Rectal smooth muscle tissue (tissue), 1 donor: ENCODE measurements at regions not wholly inside any gene's neighbourhood (a gene's known extent, or its start where the extent isn't known, plus 50 kb on each side); places are given as distances from the start of the nearest gene placed in this dataset.
"Not testable (repeated sequence)": the region's sequence is repeated elsewhere in the genome, so short reads cannot be mapped to it uniquely, and the experiment has no call there.

ENCODE experiments used
- H3K27ac ChIP-seq: one replicate; pipeline ENCODE4 v1.7.0; 2013; ENCODE audit warnings: low read depth, low read length, inconsistent platforms
- H3K27me3 ChIP-seq: one replicate; pipeline ENCODE4 v1.7.0; 2013; ENCODE audit warnings: low read length; ENCODE audit not compliant: control insufficient read depth, insufficient read depth
- H3K36me3 ChIP-seq: one replicate; pipeline ENCODE4 v1.7.0; 2013; ENCODE audit warnings: low read length; ENCODE audit not compliant: control insufficient read depth, insufficient read depth
- H3K4me1 ChIP-seq: one replicate; pipeline ENCODE4 v1.7.0; 2013; ENCODE audit warnings: low read length; ENCODE audit not compliant: control insufficient read depth, insufficient read depth
- H3K4me3 ChIP-seq: one replicate; pipeline ENCODE4 v1.7.0; 2013; ENCODE audit warnings: low read length
- H3K9ac ChIP-seq: one replicate; pipeline ENCODE4 v1.7.0; 2013; ENCODE audit warnings: low read length

DNA sequence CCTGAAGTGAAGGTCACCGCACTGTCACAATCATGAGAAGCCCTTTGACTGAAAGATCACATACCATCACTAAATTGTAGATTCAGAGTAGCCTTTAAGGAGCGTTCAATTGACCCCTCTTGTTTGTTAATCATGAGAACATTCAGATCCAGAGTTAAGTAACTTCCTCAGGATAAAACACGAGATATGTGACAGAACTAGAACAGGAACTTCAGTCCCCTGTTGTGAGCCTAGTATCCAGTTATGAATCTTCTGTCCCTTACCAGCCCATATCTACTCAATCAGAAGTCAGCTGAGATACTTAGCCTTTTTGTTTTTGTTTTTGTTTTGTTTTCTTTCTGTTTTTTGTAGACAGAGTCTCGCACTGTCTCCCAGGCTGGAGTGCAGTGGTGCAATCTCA is 547.3 kb downstream of the DTWD2 start:
- H3K36me3 ChIP-seq, result no peaks in the 10 kb centered on the region
- H3K27me3 ChIP-seq, result no peaks in the 10 kb centered on the region
- H3K27ac ChIP-seq, result no peak overlapping the region
- H3K4me3 ChIP-seq, result no peak overlapping the region
- H3K4me1 ChIP-seq, result no peaks in the 10 kb centered on the region
- no peak overlapping the region for H3K9ac ChIP-seq

DNA sequence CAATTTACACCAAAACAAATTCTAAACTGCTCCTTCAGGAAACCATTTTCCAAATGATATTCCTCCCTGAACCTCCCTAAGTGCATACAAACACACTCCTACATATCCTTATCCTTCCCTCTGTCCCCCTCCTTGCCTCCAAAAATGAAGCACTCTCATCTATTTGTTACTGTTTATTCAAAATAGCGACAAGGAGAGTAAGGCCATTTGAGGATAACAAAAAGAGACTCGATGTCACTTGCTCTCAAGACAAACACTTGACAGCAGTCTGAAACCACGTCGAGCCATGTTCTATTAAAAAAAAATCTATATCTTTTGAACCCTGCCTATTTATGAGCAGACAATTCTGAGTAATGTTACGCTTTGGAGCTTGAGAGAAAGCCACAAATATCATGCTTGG is 547.9 kb downstream of the DTWD2 start:
- Histone ChIP-seq H3K9ac (no peak overlapping the region), H3K4me3 (no peak overlapping the region), H3K36me3 (no peaks in the 10 kb centered on the region), H3K27me3 (no peaks in the 10 kb centered on the region), H3K27ac (no peak overlapping the region), H3K4me1 (no peaks in the 10 kb centered on the region)

DNA sequence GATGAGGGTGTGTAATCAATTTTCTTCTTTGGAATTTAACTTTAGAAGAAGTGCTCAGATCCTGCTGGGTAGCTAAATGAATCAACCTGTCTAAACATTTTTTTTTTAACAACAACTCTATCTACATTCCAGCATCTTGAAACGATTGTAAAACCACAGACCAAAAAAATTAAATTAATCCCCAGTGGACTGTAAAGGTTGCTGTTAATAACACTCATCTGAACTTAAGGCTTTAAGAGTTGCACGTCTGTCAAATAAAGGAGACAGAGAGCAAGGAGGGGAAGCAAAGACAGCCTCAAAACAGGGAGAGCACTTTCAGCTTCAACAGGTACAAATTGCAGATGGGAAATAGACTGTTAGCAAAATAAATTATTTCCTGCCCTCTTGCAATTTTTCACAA is 548.5 kb downstream of the DTWD2 start:
- H3K27ac ChIP-seq, result no peak overlapping the region

DNA sequence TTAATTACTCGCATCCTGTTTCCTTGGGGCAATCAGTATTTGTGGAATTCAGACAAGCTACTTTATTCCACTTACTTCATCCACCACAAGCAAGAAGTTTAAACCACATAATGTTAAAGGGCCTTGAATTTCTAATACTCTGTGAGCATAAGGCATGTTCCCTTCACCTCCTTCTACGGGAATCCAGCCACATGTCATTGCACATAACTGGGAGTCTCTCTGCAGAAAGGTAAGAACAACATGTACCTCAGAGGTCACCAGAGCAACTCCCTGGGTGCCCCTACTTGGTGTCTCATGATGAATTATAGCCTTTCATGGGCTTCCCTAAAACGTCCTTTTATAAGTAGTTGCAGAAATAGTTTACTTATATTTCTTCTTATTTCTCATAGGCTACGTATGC is 553.2 kb downstream of the DTWD2 start:
- Histone ChIP-seq H3K27me3 (no peaks in the 10 kb centered on the region), H3K9ac (no peak overlapping the region), H3K27ac (no peak overlapping the region), H3K36me3 (no peaks in the 10 kb centered on the region), H3K4me3 (no peak overlapping the region), H3K4me1 (no peaks in the 10 kb centered on the region)

More for the DNA sequence above, 548.5 kb downstream of the DTWD2 start:
- Histone ChIP-seq H3K36me3 (no peaks in the 10 kb centered on the region), H3K4me1 (no peaks in the 10 kb centered on the region), H3K9ac (no peak overlapping the region), H3K4me3 (no peak overlapping the region), H3K27me3 (no peaks in the 10 kb centered on the region)

DNA sequence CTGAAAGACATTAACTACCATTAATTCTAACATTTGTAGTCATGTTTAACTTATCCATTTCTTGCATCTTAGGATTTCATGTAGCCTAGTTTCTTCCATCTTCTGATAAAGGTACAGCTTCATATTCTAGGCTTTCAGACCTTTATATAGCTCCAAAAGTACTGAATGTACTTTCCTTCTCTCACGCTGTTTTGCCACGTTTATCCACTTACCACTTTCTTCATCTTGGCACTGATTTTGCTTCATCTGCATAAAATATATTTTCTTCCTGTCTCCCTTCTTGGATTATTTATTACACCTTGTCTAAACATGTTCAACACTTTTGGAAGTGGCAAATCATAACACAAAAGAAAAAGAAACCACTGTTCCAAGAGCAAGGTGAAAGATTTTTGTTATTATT is 553.8 kb downstream of the DTWD2 start:
- no peaks in the 10 kb centered on the region for H3K36me3 ChIP-seq

DNA sequence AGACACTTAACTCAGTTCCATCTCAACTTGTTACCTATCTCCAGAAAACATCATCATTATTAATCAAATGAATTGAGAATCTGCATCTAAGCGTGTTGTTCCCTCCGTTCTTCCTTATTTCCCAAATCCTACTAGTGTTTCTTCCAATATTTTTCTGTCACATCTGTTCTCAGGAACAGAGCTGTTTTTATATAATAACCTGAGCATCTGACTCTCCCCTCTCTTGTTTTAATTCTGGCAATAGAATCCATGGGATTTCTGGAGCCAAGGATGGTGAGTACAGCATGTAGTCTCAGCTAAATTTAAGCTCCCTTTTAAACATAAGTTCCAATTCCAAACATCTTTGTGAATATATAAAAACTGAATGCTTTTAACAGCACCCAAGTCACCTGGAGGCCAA is 558.3 kb downstream of the DTWD2 start:
- no peak overlapping the region for H3K4me3 ChIP-seq
- H3K27me3 ChIP-seq, result no peaks in the 10 kb centered on the region
- H3K27ac ChIP-seq, result no peak overlapping the region
- no peaks in the 10 kb centered on the region for H3K36me3 ChIP-seq
- H3K9ac ChIP-seq, result no peak overlapping the region
- H3K4me1 ChIP-seq, result no peaks in the 10 kb centered on the region

More for the DNA sequence above, 553.8 kb downstream of the DTWD2 start:
- H3K4me1 ChIP-seq, result no peaks in the 10 kb centered on the region
- H3K27ac ChIP-seq, result no peak overlapping the region
- H3K9ac ChIP-seq, result no peak overlapping the region
- no peak overlapping the region for H3K4me3 ChIP-seq
- H3K27me3 ChIP-seq, result no peaks in the 10 kb centered on the region

DNA sequence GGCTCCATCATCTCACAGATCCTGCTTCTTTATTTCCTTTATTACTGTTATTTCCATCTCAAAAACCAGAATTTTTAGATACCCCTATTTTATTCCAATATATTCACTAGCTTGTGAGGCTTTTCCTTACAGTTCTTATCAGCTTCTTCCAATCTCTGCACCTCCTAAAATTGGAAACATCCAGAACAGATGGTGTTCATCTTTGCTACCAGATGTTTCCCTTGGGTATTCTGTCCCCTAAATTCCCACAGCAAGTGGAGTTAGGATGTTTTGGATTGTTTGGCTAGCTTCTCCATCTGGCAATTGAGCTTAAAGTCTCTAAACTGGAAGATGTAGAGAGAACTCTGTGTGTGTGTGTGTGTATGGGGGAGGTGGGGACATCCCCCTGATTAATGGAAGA is 580.4 kb downstream of the DTWD2 start:
- Histone ChIP-seq H3K4me1 (no peaks in the 10 kb centered on the region), H3K27ac (no peak overlapping the region), H3K27me3 (no peaks in the 10 kb centered on the region), H3K9ac (no peak overlapping the region), H3K36me3 (no peaks in the 10 kb centered on the region), H3K4me3 (no peak overlapping the region)

DNA sequence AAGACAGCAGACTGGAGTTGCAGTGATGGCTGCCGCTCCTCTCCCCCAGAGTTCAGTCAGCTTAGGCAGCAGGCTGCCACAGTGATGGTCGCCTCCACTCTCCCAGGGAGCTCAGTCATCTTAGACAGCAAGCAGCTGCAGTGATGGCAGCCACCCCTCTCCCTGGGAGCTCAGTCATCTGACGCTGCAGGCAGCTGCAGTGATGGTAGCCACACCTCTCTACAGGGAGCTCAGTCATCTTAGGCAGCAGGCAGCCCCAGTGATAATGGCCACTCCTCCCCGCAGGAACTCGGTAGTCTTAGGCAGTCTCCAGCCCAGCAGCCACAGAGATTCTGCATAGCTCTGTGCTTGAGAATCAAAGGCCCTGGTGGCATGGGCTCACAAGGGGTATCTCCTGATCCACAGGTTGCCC is 582.7 kb downstream of the DTWD2 start:
- no peaks in the 10 kb centered on the region for H3K36me3 ChIP-seq

DNA sequence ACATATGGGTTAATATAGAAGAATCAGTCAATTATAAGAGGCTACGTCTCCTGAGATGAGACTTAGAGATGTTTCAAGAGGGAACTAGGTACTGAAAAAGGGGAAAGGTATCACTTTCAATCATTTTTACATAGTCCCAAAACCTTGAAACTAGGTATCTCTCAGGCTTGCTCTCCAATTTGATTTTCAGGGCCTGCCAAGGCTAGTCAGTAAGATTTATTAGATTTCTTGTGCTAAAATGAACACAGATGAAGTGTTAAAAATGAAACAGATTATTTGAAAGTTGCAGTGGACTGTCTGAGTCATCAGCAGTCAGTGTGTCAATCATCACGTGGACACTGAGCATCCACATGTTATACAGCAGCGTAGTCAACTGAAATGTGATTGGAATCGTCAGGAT is 591.1 kb downstream of the DTWD2 start:
- H3K27ac ChIP-seq, result no peak overlapping the region
- no peak overlapping the region for H3K4me3 ChIP-seq
- no peaks in the 10 kb centered on the region for H3K36me3 ChIP-seq
- no peaks in the 10 kb centered on the region for H3K27me3 ChIP-seq
- no peaks in the 10 kb centered on the region for H3K4me1 ChIP-seq
- no peak overlapping the region for H3K9ac ChIP-seq

More for the DNA sequence above, 582.7 kb downstream of the DTWD2 start:
- no peaks in the 10 kb centered on the region for H3K4me1 ChIP-seq
- H3K27ac ChIP-seq, result no peak overlapping the region
- H3K27me3 ChIP-seq, result no peaks in the 10 kb centered on the region
- no peak overlapping the region for H3K4me3 ChIP-seq
- H3K9ac ChIP-seq, result no peak overlapping the region

DNA sequence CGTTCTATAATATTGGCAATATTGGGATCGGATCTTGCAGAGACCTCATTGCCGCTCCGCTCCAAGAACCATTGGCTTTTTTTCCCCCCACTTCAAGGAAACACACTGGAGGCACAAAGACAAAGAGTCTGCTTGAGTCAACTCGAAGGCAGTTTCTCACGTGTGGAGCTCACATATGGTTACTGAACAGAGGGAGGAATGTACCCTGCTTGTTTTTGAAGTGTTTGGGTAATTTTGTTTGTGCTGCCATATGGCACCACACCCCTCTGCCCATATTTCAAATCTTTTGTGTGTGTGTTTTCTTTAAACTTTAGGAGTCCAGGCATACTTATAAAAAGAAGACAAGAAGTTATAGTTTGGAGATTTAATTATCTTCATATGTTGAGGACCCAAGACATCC is 595.9 kb downstream of the DTWD2 start:
- Histone ChIP-seq H3K36me3 (no peaks in the 10 kb centered on the region), H3K9ac (no peak overlapping the region), H3K4me3 (no peak overlapping the region), H3K27me3 (no peaks in the 10 kb centered on the region), H3K27ac (no peak overlapping the region), H3K4me1 (no peaks in the 10 kb centered on the region)

DNA sequence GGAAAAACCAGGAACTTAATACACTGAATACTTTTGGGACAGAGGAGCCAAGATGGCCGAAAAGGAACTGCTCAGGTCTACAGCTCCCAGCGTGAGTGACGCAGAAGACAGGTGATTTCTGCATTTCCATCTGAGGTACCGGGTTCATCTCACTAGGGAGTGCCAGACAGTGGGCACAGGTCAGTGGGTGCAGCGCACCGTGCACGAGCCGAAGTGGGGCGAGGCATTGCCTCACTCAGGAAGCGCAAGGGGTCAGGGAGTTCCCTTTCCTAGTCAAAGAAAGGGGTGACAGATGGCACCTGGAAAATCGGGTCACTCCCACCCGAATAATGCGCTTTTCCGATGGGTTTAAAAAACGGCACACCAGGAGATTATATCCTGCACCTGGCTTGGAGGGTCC is 605.4 kb downstream of the DTWD2 start:
- H3K36me3 ChIP-seq, H3K27ac ChIP-seq, H3K4me1 ChIP-seq, H3K27me3 ChIP-seq, H3K9ac ChIP-seq, H3K4me3 ChIP-seq: not testable (repeated sequence)

DNA sequence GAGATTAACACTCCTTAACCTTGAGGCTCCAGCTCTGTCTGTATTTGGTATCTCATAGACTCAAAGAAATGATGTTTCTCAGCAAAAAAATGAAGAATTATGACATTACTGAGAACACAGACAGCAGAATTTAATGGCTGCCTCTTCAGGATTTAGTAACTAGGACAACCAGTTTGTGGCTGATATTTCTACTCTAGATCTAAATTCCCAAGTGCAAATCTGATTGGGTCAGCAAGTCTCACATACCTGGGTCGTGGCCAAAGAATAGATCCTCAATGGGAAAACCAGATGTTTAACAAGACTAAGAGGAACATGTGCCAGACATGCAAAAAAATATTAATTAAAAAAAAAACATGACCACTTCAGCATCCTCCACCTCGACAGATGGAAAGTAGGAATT is 608.9 kb downstream of the DTWD2 start:
- Histone ChIP-seq H3K27me3 (no peaks in the 10 kb centered on the region), H3K9ac (no peak overlapping the region), H3K4me1 (no peaks in the 10 kb centered on the region), H3K27ac (no peak overlapping the region), H3K4me3 (no peak overlapping the region), H3K36me3 (no peaks in the 10 kb centered on the region)

DNA sequence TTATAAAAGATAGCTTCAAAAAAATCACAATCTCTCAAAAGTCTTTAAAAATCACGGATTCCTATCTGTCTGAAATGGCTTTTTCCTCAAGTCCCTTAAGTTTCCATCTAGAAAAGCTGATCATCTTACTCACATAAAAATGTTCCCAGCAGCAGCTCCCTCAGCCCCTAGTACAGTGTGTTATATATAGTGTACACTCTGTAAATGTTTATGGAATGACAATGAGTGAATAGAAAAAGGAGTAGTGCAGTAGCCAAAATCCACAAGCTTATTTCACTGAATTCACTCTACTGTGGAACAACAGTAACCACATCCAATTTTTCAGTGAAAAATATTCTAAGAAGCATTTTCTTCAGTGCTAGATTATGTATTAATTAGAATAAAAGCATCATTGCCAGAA is 609.4 kb downstream of the DTWD2 start:
- Histone ChIP-seq H3K27ac (no peak overlapping the region), H3K36me3 (no peaks in the 10 kb centered on the region), H3K4me1 (no peaks in the 10 kb centered on the region), H3K9ac (no peak overlapping the region), H3K27me3 (no peaks in the 10 kb centered on the region), H3K4me3 (no peak overlapping the region)

DNA sequence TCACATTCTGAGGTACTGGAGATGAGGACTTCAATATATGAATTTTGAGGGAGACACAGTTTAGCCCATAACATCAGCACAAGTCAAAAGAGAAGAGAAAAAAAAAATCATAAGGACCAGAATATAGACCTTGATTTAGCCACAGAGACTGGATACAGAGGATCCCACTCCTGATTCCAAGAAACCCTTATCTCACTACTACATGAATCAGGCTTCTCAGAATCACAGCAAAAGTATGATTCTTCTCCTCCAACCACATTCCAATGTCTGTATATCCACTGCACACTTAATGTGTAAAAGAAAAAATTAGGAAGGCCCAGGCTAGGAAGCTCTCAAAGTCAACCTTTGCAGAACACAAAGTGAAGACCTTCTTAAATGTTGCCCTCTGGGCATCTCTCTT is 610.9 kb downstream of the DTWD2 start:
- H3K36me3 ChIP-seq, result no peaks in the 10 kb centered on the region
- no peak overlapping the region for H3K27ac ChIP-seq

More for the DNA sequence above, 610.9 kb downstream of the DTWD2 start:
- H3K27me3 ChIP-seq, result no peaks in the 10 kb centered on the region
- no peak overlapping the region for H3K9ac ChIP-seq
- H3K4me3 ChIP-seq, result no peak overlapping the region
- H3K4me1 ChIP-seq, result no peaks in the 10 kb centered on the region
